Brain microvascular endothelial cell (primary cell): ENCODE measurements at regions not wholly inside any gene's neighbourhood (a gene's known extent, or its start where the extent isn't known, plus 50 kb on each side); places are given as distances from the start of the nearest gene placed in this dataset.
A peak's percentile ranks its signal among the peaks of the same experiment; 100 is the strongest.

Experiments
- DNase-seq: peaks from one replicate; pipeline ENCODE4 v3.0.0-alpha.2; 2020
- H3K27ac ChIP-seq: fragments of 250-450 bp; sonication (Bioruptor Pico); 2 replicates; pipeline ENCODE4 v1.5.1; 2020; ENCODE audit warnings: mild to moderate bottlenecking, moderate library complexity
- H3K27me3 ChIP-seq: fragments of 250-450 bp; sonication (Bioruptor Pico); replicated peaks from 2 replicates; pipeline ENCODE4 v1.5.1; 2020; ENCODE audit warnings: mild to moderate bottlenecking
- H3K36me3 ChIP-seq: fragments of 250-450 bp; sonication (Bioruptor Pico); replicated peaks from 2 replicates; pipeline ENCODE4 v1.5.1; 2020; ENCODE audit warnings: mild to moderate bottlenecking
- H3K4me3 ChIP-seq: 2 replicates; pipeline ENCODE4 v1.5.1; 2011; ENCODE audit warnings: low read depth, mild to moderate bottlenecking, control low read depth, low read length, moderate library complexity
- CTCF ChIP-seq: IDR thresholded peaks from 2 replicates; pipeline ENCODE4 v1.5.1; 2011; ENCODE audit warnings: low read depth, mild to moderate bottlenecking, moderate library complexity, low read length, control low read depth, inconsistent platforms; ENCODE audit errors: missing control alignments
- in situ Hi-C: cut with HindIII; loops from 2 replicates; pipeline ENCODE4 v1.10.0; 2017; ENCODE audit warnings: low sequenced_read_pairs, low pct_ligation_motif_present

GRCh38 chr18:56003720-56004088 is 415.7 kb upstream of the TCF4 start:
- in situ Hi-C loops: no loop called here
- DNase-seq: no peak

GRCh38 chr18:56003009-56003719 is 415.2 kb upstream of the TCF4 start:
- in situ Hi-C loops: no loop called here
- no peaks in the 10 kb centered on the region for H3K36me3 ChIP-seq

More at GRCh38 chr18:56003720-56004088, 415.7 kb upstream of the TCF4 start:
- no peaks in the 10 kb centered on the region for H3K27me3 ChIP-seq
- no peak overlapping the region for H3K4me3 ChIP-seq
- H3K36me3 ChIP-seq: no peaks in the 10 kb centered on the region
- H3K27ac ChIP-seq: no peak overlapping the region
- TF ChIP-seq CTCF: no peak

GRCh38 chr18:56001576-56001975 is 413.6 kb upstream of the TCF4 start:
- in situ Hi-C loops: no loop called here
- TF ChIP-seq CTCF: peak; percentile 31
- H3K27ac ChIP-seq: no peak overlapping the region
- no peaks in the 10 kb centered on the region for H3K27me3 ChIP-seq
- H3K36me3 ChIP-seq: no peaks in the 10 kb centered on the region
- DNase-seq: no peak
- no peak overlapping the region for H3K4me3 ChIP-seq

More at GRCh38 chr18:56003009-56003719, 415.2 kb upstream of the TCF4 start:
- no peak overlapping the region for H3K27ac ChIP-seq
- no peak overlapping the region for H3K4me3 ChIP-seq
- no peaks in the 10 kb centered on the region for H3K27me3 ChIP-seq
- TF ChIP-seq CTCF: no peak
- DNase-seq: no peak

GRCh38 chr18:56000041-56000440 is 412.0 kb upstream of the TCF4 start:
- Histone ChIP-seq H3K27ac (no peak overlapping the region), H3K27me3 (no peaks in the 10 kb centered on the region), H3K4me3 (no peak overlapping the region), H3K36me3 (no peaks in the 10 kb centered on the region)
- no peak for DNase-seq
- in situ Hi-C loops: no loop called here
- no peak for TF ChIP-seq CTCF

- Histone ChIP-seq H3K27ac (no peak overlapping the region), H3K36me3 (no peaks in the 10 kb centered on the region), H3K27me3 (no peaks in the 10 kb centered on the region), H3K4me3 (no peak overlapping the region)
- in situ Hi-C loops: no loop called here
- DNase-seq: no peak
- no peak for TF ChIP-seq CTCF
These were observed 411.6 kb upstream of the TCF4 start for GRCh38 chr18:55999641-56000040.
